Effector memory CD4-positive, alpha-beta T cell (primary cell): ENCODE measurements at regions not wholly inside any gene's neighbourhood (a gene's known extent, or its start where the extent isn't known, plus 50 kb on each side); places are given as distances from the start of the nearest gene placed in this dataset.
"Not testable (repeated sequence)": the region's sequence is repeated elsewhere in the genome, so short reads cannot be mapped to it uniquely, and the experiment has no call there.

ENCODE experiments used
- DNase-seq, 3 donors: peaks; one replicate each; pipeline ENCODE4 v3.0.0-alpha.2; 2020
- H3K27ac ChIP-seq: 2 replicates; pipeline ENCODE4 v1.7.0; 2013; ENCODE audit warnings: mild to moderate bottlenecking, low read length, moderate library complexity; ENCODE audit not compliant: insufficient read depth, poor library complexity, severe bottlenecking
- H3K27me3 ChIP-seq: replicated peaks from 2 replicates; pipeline ENCODE4 v1.7.0; 2013; ENCODE audit warnings: mild to moderate bottlenecking, low read length; ENCODE audit not compliant: insufficient read depth, control insufficient read depth, poor library complexity, severe bottlenecking
- H3K36me3 ChIP-seq: 2 replicates; pipeline ENCODE4 v1.7.0; 2013; ENCODE audit warnings: mild to moderate bottlenecking, low read length, moderate library complexity; ENCODE audit not compliant: control insufficient read depth, insufficient read depth
- H3K4me1 ChIP-seq: 2 replicates; pipeline ENCODE4 v1.7.0; 2013; ENCODE audit warnings: low read length, mild to moderate bottlenecking; ENCODE audit not compliant: control insufficient read depth, insufficient read depth, poor library complexity, severe bottlenecking
- H3K4me3 ChIP-seq: 2 replicates; pipeline ENCODE4 v1.7.0; 2013; ENCODE audit warnings: low read length, low read depth, mild to moderate bottlenecking; ENCODE audit not compliant: insufficient read depth, poor library complexity, severe bottlenecking
- H3K9me3 ChIP-seq: 2 replicates; pipeline ENCODE4 v1.7.0; 2013; ENCODE audit warnings: mild to moderate bottlenecking, low read length, moderate library complexity; ENCODE audit not compliant: control insufficient read depth

GRCh38 chr6:68108233-68108835 lies 526.7 kb upstream of the ADGRB3 start:
- Histone ChIP-seq H3K27me3 (no peaks in the 10 kb centered on the region), H3K4me1 (no peaks in the 10 kb centered on the region), H3K4me3 (no peak overlapping the region), H3K36me3 (no peaks in the 10 kb centered on the region), H3K9me3 (no peaks in the 10 kb centered on the region), H3K27ac (no peak overlapping the region)
- DNase-seq = no peak

DNA sequence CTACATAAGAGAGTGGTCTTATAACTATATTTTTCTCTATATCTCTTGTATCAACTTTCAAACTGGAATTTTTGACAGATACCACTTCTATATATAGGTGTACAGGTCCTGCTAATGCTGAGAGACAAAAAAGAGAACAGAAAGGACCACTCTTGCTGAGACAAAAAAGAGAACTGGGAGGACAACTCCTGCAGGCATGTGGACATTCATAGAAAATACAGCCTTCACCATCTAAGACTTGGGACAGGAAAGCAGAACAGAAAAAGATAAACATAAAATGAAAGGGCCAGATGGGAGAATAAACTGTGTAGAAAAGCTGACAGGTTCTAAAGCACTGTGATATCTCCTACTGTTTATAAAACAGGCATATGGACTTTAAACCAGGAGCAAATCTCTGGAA lies 541.0 kb upstream of the ADGRB3 start:
- no peak for DNase-seq
- Histone ChIP-seq H3K27ac (no peak overlapping the region), H3K9me3 (no peaks in the 10 kb centered on the region), H3K4me3 (no peak overlapping the region), H3K4me1 (no peaks in the 10 kb centered on the region), H3K27me3 (no peaks in the 10 kb centered on the region), H3K36me3 (no peaks in the 10 kb centered on the region)

- no peak overlapping the region for H3K4me3 ChIP-seq
- no peak overlapping the region for H3K27ac ChIP-seq
- no peaks in the 10 kb centered on the region for H3K4me1 ChIP-seq
- H3K9me3 ChIP-seq = no peaks in the 10 kb centered on the region
- H3K27me3 ChIP-seq = no peaks in the 10 kb centered on the region
- H3K36me3 ChIP-seq = no peaks in the 10 kb centered on the region
- DNase-seq = no peak
These were observed 547.5 kb upstream of the ADGRB3 start for GRCh38 chr6:68087399-68088133.

DNA sequence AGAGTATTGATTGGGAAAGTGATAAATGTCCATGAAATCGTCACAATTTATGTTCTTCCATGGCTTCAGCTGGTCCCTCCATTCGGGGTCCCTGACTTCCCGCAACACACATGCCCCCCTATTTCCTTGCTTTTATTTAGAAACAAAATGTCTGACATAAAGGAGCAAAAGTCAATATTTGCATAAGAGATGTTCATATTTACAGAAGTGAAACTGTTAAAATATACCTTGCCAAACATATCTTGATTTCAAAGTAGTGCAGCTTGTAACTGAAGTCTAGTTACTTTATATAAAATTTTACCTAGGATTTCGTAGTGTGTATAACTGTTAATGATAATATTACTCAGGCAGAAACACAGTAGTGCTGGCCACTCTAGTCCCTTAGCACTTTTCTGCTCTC lies 548.9 kb upstream of the ADGRB3 start:
- H3K27ac ChIP-seq = no peak overlapping the region
- DNase-seq = no peak
- no peaks in the 10 kb centered on the region for H3K27me3 ChIP-seq
- H3K9me3 ChIP-seq = no peaks in the 10 kb centered on the region
- H3K36me3 ChIP-seq = no peaks in the 10 kb centered on the region
- H3K4me1 ChIP-seq = no peaks in the 10 kb centered on the region
- no peak overlapping the region for H3K4me3 ChIP-seq

DNA sequence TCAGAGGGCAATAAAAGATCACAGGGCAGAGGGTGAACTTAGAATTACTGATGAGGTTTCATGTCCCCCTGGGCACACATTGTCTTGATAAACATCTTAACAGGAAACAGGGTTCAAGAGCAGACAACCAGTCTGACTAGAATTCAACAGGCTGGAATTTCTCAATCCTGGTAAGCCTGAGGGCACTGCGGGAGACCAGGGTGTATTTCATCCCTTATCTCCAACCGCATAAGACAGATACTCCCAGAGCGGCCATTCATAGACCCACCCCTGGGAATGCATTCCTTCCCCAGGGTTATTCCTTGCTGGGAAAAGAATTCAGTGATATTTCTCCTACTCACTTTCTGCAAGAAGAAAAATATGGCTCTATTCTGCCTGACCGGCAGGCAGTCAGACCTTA lies 549.5 kb upstream of the ADGRB3 start:
- not testable (repeated sequence) for DNase-seq, H3K4me1 ChIP-seq, H3K27ac ChIP-seq, H3K9me3 ChIP-seq, H3K36me3 ChIP-seq, H3K27me3 ChIP-seq, H3K4me3 ChIP-seq

DNA sequence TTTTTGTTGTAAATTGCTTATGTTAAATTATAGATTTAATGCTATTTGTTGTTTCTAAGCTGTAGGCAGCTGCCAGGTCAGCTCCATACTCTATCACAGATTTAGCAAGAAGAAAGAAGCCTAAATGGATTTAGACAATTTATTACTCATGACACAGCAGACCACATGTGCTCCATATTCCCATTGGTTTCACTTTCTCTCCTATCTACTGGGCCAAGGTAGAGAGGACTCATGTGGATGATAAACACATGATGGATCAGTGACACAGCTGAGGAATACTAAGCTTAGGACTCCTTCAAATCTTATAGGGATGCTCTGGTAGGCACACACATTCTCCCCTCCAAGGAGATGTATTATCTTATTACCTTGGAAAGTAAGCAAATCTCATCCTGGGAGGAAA lies 553.0 kb upstream of the ADGRB3 start:
- Histone ChIP-seq H3K27me3 (no peaks in the 10 kb centered on the region), H3K4me1 (no peaks in the 10 kb centered on the region), H3K36me3 (no peaks in the 10 kb centered on the region), H3K4me3 (no peak overlapping the region), H3K9me3 (no peaks in the 10 kb centered on the region), H3K27ac (no peak overlapping the region)
- no peak for DNase-seq

DNA sequence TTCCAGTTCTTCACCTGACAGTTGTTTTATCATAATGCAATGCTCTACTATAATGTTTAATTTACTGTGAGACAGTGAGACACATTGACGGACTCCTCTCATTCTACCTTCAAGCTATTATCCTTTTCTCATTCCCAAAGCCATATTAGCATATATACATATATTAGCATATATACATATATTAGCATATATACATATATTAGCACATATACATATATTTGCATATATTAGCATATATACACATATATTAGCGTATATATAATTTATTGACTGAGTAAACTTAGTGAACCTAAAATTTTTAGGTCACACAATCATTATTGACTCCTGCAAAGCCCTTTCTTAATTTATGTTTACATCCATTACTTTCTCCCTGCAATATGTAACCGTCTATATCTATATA lies 555.0 kb upstream of the ADGRB3 start:
- Histone ChIP-seq H3K4me1 (no peaks in the 10 kb centered on the region), H3K4me3 (no peak overlapping the region), H3K27me3 (no peaks in the 10 kb centered on the region), H3K36me3 (no peaks in the 10 kb centered on the region), H3K9me3 (no peaks in the 10 kb centered on the region), H3K27ac (no peak overlapping the region)
- DNase-seq = no peak

- Histone ChIP-seq H3K27ac (no peak overlapping the region), H3K4me3 (no peak overlapping the region), H3K9me3 (no peaks in the 10 kb centered on the region), H3K36me3 (no peaks in the 10 kb centered on the region), H3K27me3 (no peaks in the 10 kb centered on the region), H3K4me1 (no peaks in the 10 kb centered on the region)
- no peak for DNase-seq
These were observed 557.4 kb upstream of the ADGRB3 start for GRCh38 chr6:68077661-68078060.

DNA sequence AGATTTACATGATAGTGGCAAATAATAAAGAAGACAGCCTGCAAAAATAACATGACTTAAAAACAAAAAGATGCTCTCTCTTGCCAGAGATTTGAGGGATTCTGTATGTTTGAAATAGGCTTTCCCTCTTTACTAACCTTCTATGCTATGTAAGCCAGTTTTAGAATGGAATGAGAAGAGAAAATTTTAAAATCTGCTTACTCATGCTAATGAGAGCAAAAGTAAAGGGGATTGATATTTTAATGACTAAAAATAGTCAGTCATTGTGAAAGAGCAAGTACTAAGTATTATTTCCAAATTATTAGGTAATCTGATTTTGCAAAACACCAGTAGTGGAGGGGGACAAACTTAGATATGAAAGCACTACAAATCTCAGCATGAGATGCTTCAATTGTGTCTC lies 563.3 kb upstream of the ADGRB3 start:
- Histone ChIP-seq H3K4me3 (no peak overlapping the region), H3K4me1 (no peaks in the 10 kb centered on the region), H3K27me3 (no peaks in the 10 kb centered on the region), H3K27ac (no peak overlapping the region), H3K9me3 (no peaks in the 10 kb centered on the region), H3K36me3 (no peaks in the 10 kb centered on the region)
- DNase-seq = no peak

GRCh38 chr6:68069921-68070710 lies 565.0 kb upstream of the ADGRB3 start:
- Histone ChIP-seq H3K9me3 (no peaks in the 10 kb centered on the region), H3K4me3 (no peak overlapping the region), H3K36me3 (no peaks in the 10 kb centered on the region), H3K27ac (no peak overlapping the region), H3K4me1 (no peaks in the 10 kb centered on the region), H3K27me3 (no peaks in the 10 kb centered on the region)
- no peak for DNase-seq
